GM12878 (cell line): ENCODE measurements at regions not wholly inside any gene's neighbourhood (a gene's known extent, or its start where the extent isn't known, plus 50 kb on each side); places are given as distances from the start of the nearest gene placed in this dataset.

Experiments used
- ATAC-seq: fragments of 200-7000 bp; cut with Tn5 transposase; 3 replicates; pipeline ENCODE4 v1.9.1; 2020; ENCODE audit warnings: mild to moderate bottlenecking, moderate library complexity
- BruUV-seq: library from RNA; stranded (reverse); fragments of 400-500 nt; replicated peaks from 2 replicates; lab custom pipeline; 2021; lab: Mats Ljungman, UMichigan
- CTCF ChIA-PET: fragments of 300-600 bp; sonication (Branson Sonifier 250); formaldehyde crosslinking; extraction: SDS; loops from one replicate; lab custom pipeline; 2021; ENCODE audit warnings: inconsistent platforms; lab: Yijun Ruan, JAX
- POLR2A ChIA-PET: fragments of 350-600 bp; formaldehyde crosslinking; extraction: SDS; loops from one replicate; lab custom pipeline; 2021; ENCODE audit warnings: inconsistent platforms; lab: Charles Lee
- RAD21 ChIA-PET: fragments of 300-600 bp; sonication (Branson Sonifier 250); formaldehyde crosslinking; loops from one replicate; lab custom pipeline; 2023; ENCODE audit warnings: antibody characterized with exemption; ENCODE audit not compliant: unreplicated experiment; lab: Charles Lee
- SMC1A ChIA-PET: fragments of 300-600 bp; sonication (Branson Sonifier 250); formaldehyde crosslinking; loops from one replicate; lab custom pipeline; 2023; ENCODE audit not compliant: unreplicated experiment, uncharacterized antibody; lab: Charles Lee
- DNase-seq: peaks from one replicate; pipeline ENCODE4 v3.0.0-alpha.2; 2011; ENCODE audit warnings: low read depth, low spot score
- FAIRE-seq: peaks from 3 replicates; lab custom pipeline; 2011; peaks lifted over from hg19 to GRCh38; lab: Jason Lieb, UNC
- H2AFZ ChIP-seq: 2 replicates; pipeline ENCODE4 v1.6.0; 2011; ENCODE audit warnings: low read depth, low read length, control low read depth; ENCODE audit not compliant: control insufficient read depth
- H3K27ac ChIP-seq: 2 replicates; pipeline ENCODE4 v1.5.1; 2011; ENCODE audit warnings: control low read depth; ENCODE audit not compliant: control insufficient read depth, insufficient read depth
- H3K27me3 ChIP-seq, 2 experiments: replicated peaks in 1 of 2; 2 replicates each; pipeline versions ENCODE4 v1.6.0 to v1.6.1; 2011; ENCODE audit warnings: low read length in 1 of 2; ENCODE audit not compliant: control insufficient read depth in 2 of 2, insufficient read depth in 2 of 2
- H3K36me3 ChIP-seq, 2 experiments: 2 replicates each; pipeline ENCODE4 v1.5.1; 2011; ENCODE audit warnings: low read length in 1 of 2; ENCODE audit not compliant: control insufficient read depth in 2 of 2, insufficient read depth in 2 of 2
- H3K4me1 ChIP-seq: 2 replicates; pipeline ENCODE4 v1.6.1; 2011; ENCODE audit warnings: mild to moderate bottlenecking, low read length, moderate library complexity, mixed read lengths; ENCODE audit not compliant: control insufficient read depth, insufficient read depth
- H3K4me2 ChIP-seq: 2 replicates; pipeline ENCODE4 v1.6.0; 2011; ENCODE audit warnings: control low read depth; ENCODE audit not compliant: control insufficient read depth, insufficient read depth
- H3K4me3 ChIP-seq: fragments of 200-600 bp; sonication (generic); 2 replicates; pipeline ENCODE4 v1.5.1; 2016
- H3K79me2 ChIP-seq: 2 replicates; pipeline ENCODE4 v1.6.0; 2011; ENCODE audit warnings: low read length; ENCODE audit not compliant: control insufficient read depth, insufficient read depth
- H3K9ac ChIP-seq: 2 replicates; pipeline ENCODE4 v1.8.0; 2011; ENCODE audit warnings: low read length, control low read depth, mixed read lengths; ENCODE audit not compliant: control insufficient read depth, insufficient read depth
- H3K9me3 ChIP-seq: replicated peaks from 3 replicates; pipeline ENCODE4 v1.5.1; 2011; ENCODE audit warnings: mild to moderate bottlenecking, low read length; ENCODE audit not compliant: control insufficient read depth, insufficient read depth
- H4K20me1 ChIP-seq: 2 replicates; pipeline ENCODE4 v1.6.0; 2011; ENCODE audit not compliant: control insufficient read depth, insufficient read depth
- EP300 ChIP-seq, 2 experiments: fragments of 150-350 bp in 1 of 2; IDR thresholded peaks; 2 replicates each; pipeline ENCODE4 v1.6.1; 2011 to 2012; ENCODE audit warnings: low read depth in 2 of 2, low read length in 2 of 2, borderline replicate concordance in 1 of 2, improper control_type of control experiment in 1 of 2, inconsistent platforms in 1 of 2; ENCODE audit not compliant: control insufficient read depth in 1 of 2
- MTA2 ChIP-seq: fragments of 450-650 bp; IDR thresholded peaks from 2 replicates; pipeline ENCODE4 v1.6.1; 2016; ENCODE audit warnings: low read depth, mild to moderate bottlenecking, moderate library complexity
- MYC ChIP-seq: IDR thresholded peaks from 2 replicates; pipeline ENCODE4 v1.6.1; 2011; ENCODE audit warnings: mild to moderate bottlenecking, low read length, moderate library complexity, inconsistent platforms; ENCODE audit not compliant: insufficient read depth, insufficient replicate concordance, insufficient read length, severe bottlenecking
- TCF12 ChIP-seq: IDR thresholded peaks from 2 replicates; pipeline ENCODE4 v1.6.1; 2011; ENCODE audit warnings: low read depth, mild to moderate bottlenecking, low read length
- WGBS: methylation state at CpG from one replicate; pipeline ENCODE4 v1.1.6; 2016; ENCODE audit warnings: low lambda C conversion rate; ENCODE audit not compliant: insufficient replicate concordance, insufficient coverage; ENCODE audit errors: missing lambda C conversion rate; 5-methylcytosine and 5-hydroxymethylcytosine counted together
- in situ Hi-C: fragments of 300-500 bp; cut with MboI; formaldehyde crosslinking; loops from 9 replicates; pipeline ENCODE4 v1.14.3; 2018; ENCODE audit warnings: mixed read lengths
- intact Hi-C: fragments of 100-400 bp; cut with micrococcal nuclease; formaldehyde crosslinking; loops from one replicate; pipeline ENCODE4 v1.14.2; 2022; ENCODE audit not compliant: unreplicated experiment
- TF ChIP-seq, protein P1 (sequence below): fragments of 450-650 bp; IDR thresholded peaks from 2 replicates; pipeline ENCODE4 v1.6.1; 2017; ENCODE audit warnings: borderline replicate concordance
- TF ChIP-seq, protein P2 (sequence below): fragments of 450-650 bp; IDR thresholded peaks from 2 replicates; pipeline ENCODE4 v1.6.1; 2017; ENCODE audit warnings: mild to moderate bottlenecking, moderate library complexity

DNA sequence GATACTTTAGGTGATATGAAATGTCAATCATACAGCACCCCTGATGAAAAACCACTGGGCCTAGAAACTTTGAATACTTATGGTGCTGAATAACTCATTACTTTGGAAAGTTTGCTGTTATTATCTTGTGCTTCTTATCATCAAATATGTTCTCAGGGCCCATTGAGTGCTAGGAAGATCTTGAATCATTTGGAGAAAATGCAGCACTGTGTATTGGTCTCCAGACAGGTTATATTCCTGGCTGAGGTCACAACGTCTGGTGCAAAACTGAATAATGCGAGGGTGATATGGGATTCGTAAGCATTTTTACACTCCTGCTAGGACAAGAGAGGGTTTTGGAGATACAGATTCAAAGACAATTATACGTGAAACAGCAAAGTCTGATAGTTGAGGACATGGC lies 249.4 kb upstream of the TNC start:
- Histone ChIP-seq H3K79me2 (no peaks in the 10 kb centered on the region), H3K9me3 (no peaks in the 10 kb centered on the region), H3K9ac (no peak overlapping the region), H2AFZ (no peak overlapping the region), H3K4me2 (no peak overlapping the region), H3K36me3 (no peaks in the 10 kb centered on the region), H3K4me1 (no peaks in the 10 kb centered on the region), H4K20me1 (no peaks in the 10 kb centered on the region), H3K27me3 (no peaks in the 10 kb centered on the region), H3K4me3 (no peak overlapping the region), H3K27ac (no peak overlapping the region)
- intact Hi-C loops (no loop called here), in situ Hi-C loops (no loop called here)
- ChIA-PET CTCF (interaction anchor here (0.8 kb wide), 1 partner anchor 20 kb away, joined by 3 read pairs; no protein-coding TSS in a partner anchor), POLR2A (no interaction called here), RAD21 (no interaction called here), SMC1A (interaction anchor here (0.9 to 2.2 kb wide), 5 partner anchors 28 to 151 kb away, joined by 3 to 6 read pairs (median 3); no protein-coding TSS in a partner anchor)
- DNase-seq (no peak), ATAC-seq (no peak), FAIRE-seq (no peak)
- BruUV-seq = no TSS peak
- TF ChIP-seq TCF12 (no peak), EP300 (IDR thresholded peaks at IDR 0.05; ENCODE audit: borderline replicate concordance in 1 of 2, control insufficient read depth in 1 of 2, low read depth in 2 of 2, low read length in 2 of 2) (no peak), MYC (no peak), MTA2 (no peak)
- TF ChIP-seq, protein P1, sequence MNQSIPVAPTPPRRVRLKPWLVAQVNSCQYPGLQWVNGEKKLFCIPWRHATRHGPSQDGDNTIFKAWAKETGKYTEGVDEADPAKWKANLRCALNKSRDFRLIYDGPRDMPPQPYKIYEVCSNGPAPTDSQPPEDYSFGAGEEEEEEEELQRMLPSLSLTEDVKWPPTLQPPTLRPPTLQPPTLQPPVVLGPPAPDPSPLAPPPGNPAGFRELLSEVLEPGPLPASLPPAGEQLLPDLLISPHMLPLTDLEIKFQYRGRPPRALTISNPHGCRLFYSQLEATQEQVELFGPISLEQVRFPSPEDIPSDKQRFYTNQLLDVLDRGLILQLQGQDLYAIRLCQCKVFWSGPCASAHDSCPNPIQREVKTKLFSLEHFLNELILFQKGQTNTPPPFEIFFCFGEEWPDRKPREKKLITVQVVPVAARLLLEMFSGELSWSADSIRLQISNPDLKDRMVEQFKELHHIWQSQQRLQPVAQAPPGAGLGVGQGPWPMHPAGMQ = no peak
- TF ChIP-seq, protein P2, sequence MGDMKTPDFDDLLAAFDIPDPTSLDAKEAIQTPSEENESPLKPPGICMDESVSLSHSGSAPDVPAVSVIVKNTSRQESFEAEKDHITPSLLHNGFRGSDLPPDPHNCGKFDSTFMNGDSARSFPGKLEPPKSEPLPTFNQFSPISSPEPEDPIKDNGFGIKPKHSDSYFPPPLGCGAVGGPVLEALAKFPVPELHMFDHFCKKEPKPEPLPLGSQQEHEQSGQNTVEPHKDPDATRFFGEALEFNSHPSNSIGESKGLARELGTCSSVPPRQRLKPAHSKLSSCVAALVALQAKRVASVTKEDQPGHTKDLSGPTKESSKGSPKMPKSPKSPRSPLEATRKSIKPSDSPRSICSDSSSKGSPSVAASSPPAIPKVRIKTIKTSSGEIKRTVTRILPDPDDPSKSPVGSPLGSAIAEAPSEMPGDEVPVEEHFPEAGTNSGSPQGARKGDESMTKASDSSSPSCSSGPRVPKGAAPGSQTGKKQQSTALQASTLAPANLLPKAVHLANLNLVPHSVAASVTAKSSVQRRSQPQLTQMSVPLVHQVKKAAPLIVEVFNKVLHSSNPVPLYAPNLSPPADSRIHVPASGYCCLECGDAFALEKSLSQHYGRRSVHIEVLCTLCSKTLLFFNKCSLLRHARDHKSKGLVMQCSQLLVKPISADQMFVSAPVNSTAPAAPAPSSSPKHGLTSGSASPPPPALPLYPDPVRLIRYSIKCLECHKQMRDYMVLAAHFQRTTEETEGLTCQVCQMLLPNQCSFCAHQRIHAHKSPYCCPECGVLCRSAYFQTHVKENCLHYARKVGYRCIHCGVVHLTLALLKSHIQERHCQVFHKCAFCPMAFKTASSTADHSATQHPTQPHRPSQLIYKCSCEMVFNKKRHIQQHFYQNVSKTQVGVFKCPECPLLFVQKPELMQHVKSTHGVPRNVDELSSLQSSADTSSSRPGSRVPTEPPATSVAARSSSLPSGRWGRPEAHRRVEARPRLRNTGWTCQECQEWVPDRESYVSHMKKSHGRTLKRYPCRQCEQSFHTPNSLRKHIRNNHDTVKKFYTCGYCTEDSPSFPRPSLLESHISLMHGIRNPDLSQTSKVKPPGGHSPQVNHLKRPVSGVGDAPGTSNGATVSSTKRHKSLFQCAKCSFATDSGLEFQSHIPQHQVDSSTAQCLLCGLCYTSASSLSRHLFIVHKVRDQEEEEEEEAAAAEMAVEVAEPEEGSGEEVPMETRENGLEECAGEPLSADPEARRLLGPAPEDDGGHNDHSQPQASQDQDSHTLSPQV = no peak
- WGBS = 7% methylated on average over 4 of the region's 4 CpGs
